Right ventricle myocardium inferior (tissue), 1 donor: ENCODE measurements at regions not wholly inside any gene's neighbourhood (a gene's known extent, or its start where the extent isn't known, plus 50 kb on each side); places are given as distances from the start of the nearest gene placed in this dataset.

Experiments used
- ATAC-seq: fragments of 200-7000 bp; cut with Tn5 transposase; one replicate; pipeline ENCODE4 v1.9.1; 2020; ENCODE audit warnings: mild to moderate bottlenecking, moderate library complexity
- DNase-seq: peaks from one replicate; pipeline ENCODE4 v3.0.0; 2021; ENCODE audit errors: missing footprints
- intact Hi-C: fragments of 100-400 bp; cut with DNase I; formaldehyde crosslinking; loops from one replicate; pipeline ENCODE4 v1.11.0; 2022
- donor health status: DM: no; HTN: yes; CAD: no; lungs with severe emphysema.

GRCh38 chr1:37258068-37258467, 216.3 kb upstream of the ZC3H12A start:
- no peak for DNase-seq
- no peak for ATAC-seq
- intact Hi-C loops: no loop called here

GRCh38 chr1:37259019-37259418, 215.4 kb upstream of the ZC3H12A start:
- no peak for ATAC-seq
- intact Hi-C loops: no loop called here
- no peak for DNase-seq

GRCh38 chr1:37261129-37261528, 213.3 kb upstream of the ZC3H12A start:
- intact Hi-C loops: no loop called here
- ATAC-seq (no peak), DNase-seq (no peak)

- ATAC-seq (no peak), DNase-seq (no peak)
- intact Hi-C loops: no loop called here
These were observed 211.8 kb upstream of the ZC3H12A start for GRCh38 chr1:37262439-37263170.

- no peak for DNase-seq
- intact Hi-C loops: no loop called here
- ATAC-seq: no peak
These were observed 209.2 kb upstream of the ZC3H12A start for GRCh38 chr1:37265156-37265555.

GRCh38 chr1:37265786-37266667, 208.4 kb upstream of the ZC3H12A start:
- intact Hi-C loops: no loop called here
- DNase-seq: no peak
- ATAC-seq: no peak

GRCh38 chr1:37267111-37267835, 207.1 kb upstream of the ZC3H12A start:
- ATAC-seq (no peak), DNase-seq (no peak)
- intact Hi-C loops: no loop called here

GRCh38 chr1:37270639-37271038, 203.7 kb upstream of the ZC3H12A start:
- intact Hi-C loops: no loop called here
- no peak for DNase-seq
- ATAC-seq: no peak

- ATAC-seq (no peak), DNase-seq (no peak)
- intact Hi-C loops: no loop called here
These were observed 201.8 kb upstream of the ZC3H12A start for GRCh38 chr1:37272626-37273025.

- DNase-seq (no peak), ATAC-seq (no peak)
- intact Hi-C loops: no loop called here
These were observed 199.9 kb upstream of the ZC3H12A start for GRCh38 chr1:37274486-37274885.

GRCh38 chr1:37274938-37275631, 199.3 kb upstream of the ZC3H12A start:
- DNase-seq: no peak
- intact Hi-C loops: no loop called here
- no peak for ATAC-seq

- no peak for ATAC-seq
- no peak for DNase-seq
- intact Hi-C loops: no loop called here
These were observed 197.0 kb upstream of the ZC3H12A start for GRCh38 chr1:37277366-37277765.

GRCh38 chr1:37281354-37281753, 193.0 kb upstream of the ZC3H12A start:
- DNase-seq: no peak
- no peak for ATAC-seq
- intact Hi-C loops: no loop called here

GRCh38 chr1:37282764-37283163, 191.6 kb upstream of the ZC3H12A start:
- DNase-seq (no peak), ATAC-seq (no peak)
- intact Hi-C loops: no loop called here

GRCh38 chr1:37284053-37284452, 190.3 kb upstream of the ZC3H12A start:
- no peak for DNase-seq
- no peak for ATAC-seq
- intact Hi-C loops: no loop called here

GRCh38 chr1:37286881-37287280, 187.5 kb upstream of the ZC3H12A start:
- intact Hi-C loops: no loop called here
- no peak for ATAC-seq
- DNase-seq: no peak

GRCh38 chr1:37288900-37289299, 185.5 kb upstream of the ZC3H12A start:
- ATAC-seq: no peak
- intact Hi-C loops: no loop called here
- DNase-seq: no peak

GRCh38 chr1:37290718-37291117, 183.7 kb upstream of the ZC3H12A start:
- no peak for DNase-seq
- no peak for ATAC-seq
- intact Hi-C loops: no loop called here

GRCh38 chr1:37292789-37293188, 181.6 kb upstream of the ZC3H12A start:
- ATAC-seq: no peak
- intact Hi-C loops: no loop called here
- no peak for DNase-seq
